DMS79 (cell line): ENCODE measurements at regions not wholly inside any gene's neighbourhood (a gene's known extent, or its start where the extent isn't known, plus 50 kb on each side); places are given as distances from the start of the nearest gene placed in this dataset.

Experiments used
- DNase-seq: peaks from one replicate; lab custom pipeline; 2025; lab: John Stamatoyannopoulos, UW

DNA sequence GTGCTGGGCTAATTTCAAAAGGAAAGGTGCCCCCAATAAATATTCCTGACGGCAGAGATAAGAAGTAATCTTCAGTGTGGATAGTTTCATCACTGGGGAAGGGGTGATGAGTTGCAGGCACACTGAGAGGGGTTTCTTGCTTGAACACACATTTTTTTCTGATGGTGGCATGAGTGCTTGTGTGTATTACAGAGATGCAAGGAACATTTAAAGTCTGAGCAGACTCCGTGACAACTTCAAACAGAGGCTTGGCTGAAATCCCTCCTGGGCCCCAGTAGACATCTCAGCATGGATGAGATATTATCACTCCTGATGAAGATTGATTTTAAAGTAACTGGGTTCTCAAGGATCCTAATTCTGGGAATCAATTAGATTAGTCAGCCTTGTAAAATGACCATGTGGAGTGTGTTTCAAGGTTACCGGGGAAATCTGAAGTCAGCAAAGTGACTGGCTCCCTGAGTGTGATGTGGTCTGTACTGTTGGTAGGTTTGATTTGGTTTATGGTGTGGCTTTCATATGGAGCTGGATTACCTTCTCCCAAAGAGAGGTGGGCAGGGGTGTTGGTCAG is 435.8 kb upstream of the EEF2KMT start:
- no peak for DNase-seq

GRCh38 chr16:5527817-5528216 is 430.2 kb upstream of the EEF2KMT start:
- peak; percentile 41 for DNase-seq

- no peak for DNase-seq
Observed at GRCh38 chr16:5526826-5527225, 429.2 kb upstream of the EEF2KMT start.

DNA sequence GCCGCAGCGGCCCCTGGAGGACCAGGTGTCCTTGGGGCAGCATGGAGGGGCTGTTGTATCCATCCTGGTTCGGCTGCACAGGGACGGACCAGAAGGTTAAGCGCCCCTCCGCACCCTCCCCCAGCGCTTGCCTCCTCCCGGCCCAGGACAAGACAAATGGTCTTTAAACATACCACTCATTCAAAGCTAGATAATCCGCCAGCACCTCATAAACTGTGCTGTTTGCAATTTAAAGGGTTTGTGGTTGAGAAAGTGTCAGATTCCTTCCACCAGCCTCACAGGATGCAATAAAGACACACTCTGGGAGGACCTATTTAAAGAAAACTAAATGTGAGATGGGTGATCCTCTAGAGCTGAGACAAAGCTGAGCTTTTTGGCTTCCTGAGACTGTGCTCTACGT is 426.2 kb upstream of the EEF2KMT start:
- DNase-seq, result no peak

GRCh38 chr16:5516115-5516514 is 418.5 kb upstream of the EEF2KMT start:
- DNase-seq, result no peak

GRCh38 chr16:5512014-5512413 is 414.4 kb upstream of the EEF2KMT start:
- no peak for DNase-seq

DNA sequence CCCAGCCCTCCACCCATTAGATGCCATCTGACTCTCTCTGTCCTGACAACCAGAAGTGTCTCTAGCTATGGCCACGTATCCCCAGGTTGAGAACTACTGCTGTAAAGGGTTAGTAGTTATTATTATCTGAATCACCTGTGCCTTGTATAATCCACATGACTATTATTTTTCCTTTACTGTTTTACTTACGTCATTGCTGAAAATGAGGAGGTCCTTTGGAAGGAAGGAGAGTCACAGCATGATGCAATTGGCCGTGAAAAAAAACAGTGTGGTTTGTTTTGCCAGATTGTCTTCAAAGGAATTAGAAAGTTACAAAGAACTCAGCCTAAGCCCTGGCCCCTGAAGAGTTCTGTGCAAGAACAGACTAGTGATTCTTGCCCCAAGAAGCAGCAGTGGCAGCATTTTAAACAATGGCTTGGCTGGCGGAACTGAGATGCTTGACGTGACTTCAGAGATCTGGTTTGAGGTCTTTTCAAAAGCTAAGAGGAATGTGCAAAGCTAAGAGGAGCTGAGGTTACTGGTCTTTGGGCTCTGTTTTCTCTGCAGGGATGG is 413.3 kb upstream of the EEF2KMT start:
- peak; percentile 48 for DNase-seq

- no peak for DNase-seq
Observed at GRCh38 chr16:5509794-5510193, 412.2 kb upstream of the EEF2KMT start.

- DNase-seq, result no peak
Observed at GRCh38 chr16:5509336-5509735, 411.7 kb upstream of the EEF2KMT start.

DNA sequence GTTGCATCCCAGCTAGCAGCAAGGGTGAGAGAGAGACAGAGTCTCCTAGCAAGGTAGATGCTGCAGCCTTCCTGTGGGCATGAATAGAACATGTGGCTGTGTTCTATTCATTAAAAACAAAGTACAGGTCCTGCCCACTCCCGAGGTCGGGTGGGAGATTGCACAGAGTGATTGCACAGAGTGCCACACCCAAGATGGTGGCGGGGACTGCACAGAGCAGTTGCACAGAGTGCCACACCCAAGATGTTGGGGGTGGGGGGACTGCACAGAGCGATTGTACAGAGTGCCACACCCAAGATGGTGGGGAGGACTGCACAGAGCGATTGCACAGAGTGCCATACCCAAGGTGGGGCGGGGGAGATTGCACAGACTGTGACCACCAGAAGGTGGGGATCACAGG is 410.8 kb upstream of the EEF2KMT start:
- no peak for DNase-seq

DNA sequence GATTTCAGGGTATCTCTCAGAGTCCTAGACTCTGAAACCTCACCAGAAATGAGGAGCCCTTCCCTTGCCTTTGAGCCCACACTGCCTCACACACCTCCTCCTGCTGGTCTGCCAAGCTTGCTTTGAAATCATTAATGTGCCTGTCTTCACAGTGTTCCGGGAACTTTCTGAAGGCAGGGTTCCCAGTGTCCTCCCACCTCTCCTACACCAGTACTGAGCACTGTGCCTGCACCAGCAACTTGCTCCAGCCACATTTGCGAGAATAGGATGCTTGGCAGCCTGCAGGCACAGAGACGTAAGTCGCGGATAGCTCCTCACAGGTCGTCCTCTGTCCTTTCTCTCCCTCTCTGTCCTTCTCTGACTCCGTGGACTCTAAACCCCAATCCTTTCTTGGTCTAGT is 408.4 kb upstream of the EEF2KMT start:
- no peak for DNase-seq

DNA sequence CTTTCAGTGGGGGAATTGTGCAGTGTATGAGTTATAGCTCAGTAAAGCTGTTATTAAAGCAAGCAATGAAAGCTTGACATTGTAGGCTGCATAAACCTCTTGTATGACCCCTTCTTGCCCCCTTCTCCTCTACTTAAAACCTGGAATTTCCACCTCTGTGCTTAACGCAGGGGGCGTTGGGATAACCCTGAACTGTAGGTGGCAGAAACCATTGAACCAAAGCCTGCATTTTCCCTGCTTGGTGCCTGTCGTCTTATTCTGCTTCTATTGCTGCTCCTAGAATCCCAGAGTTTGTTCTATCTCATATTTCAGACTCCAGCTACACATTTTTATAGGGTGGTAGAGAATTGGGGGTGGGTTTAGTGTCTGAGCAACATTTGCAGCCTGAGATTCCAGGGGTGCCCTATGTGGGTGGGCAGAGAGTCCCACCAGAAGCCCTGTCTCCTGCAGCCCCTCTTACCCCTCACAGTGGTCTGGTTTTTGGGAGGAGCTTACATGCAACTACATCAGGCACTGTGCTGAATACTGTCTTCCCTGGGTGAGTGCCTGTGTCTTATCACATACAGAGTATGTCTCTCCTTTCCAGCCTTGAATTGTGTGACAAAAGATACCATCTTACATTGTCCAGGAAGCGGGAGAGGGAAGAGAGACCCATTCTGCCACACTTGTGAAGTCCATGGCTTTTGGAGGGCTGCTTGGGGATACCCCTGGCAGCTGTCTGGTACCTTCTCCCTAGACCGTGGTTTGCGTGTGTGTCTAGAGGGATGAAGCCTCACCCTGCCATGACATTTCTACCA is 407.7 kb upstream of the EEF2KMT start:
- no peak for DNase-seq

DNA sequence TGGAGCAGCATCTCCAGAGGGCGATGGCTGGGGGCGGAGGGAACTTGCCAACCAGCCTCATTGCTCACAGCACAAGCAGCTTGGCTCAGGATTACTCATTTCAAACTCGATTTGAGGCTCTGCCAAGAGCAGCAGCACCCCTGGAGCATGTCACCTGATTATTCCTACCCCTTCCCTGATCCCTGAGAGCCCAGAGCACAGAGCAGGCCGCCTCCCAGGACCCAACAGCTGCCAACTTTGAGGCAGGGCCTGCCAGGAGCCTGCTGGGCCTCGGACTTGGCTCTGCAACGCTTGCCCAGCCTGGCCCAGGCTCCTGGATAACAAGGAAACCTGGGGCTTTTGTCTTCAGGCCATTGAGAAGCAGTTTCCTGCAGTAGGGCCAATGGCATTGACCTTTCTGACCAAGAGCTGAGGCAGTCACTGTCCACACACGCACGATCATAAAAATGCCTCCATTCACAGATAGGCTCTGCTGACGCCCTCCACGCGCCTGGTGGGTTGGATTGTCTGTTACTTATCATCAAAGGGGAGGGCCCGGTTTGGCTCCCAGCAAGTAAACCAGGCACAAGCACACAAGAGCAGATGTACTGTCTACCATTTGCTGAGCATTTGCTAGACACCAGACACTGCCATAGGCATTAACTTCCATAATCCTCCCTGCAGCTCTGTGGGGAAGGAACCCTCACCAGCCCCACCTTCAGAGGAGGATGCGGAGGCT is 406.6 kb upstream of the EEF2KMT start:
- DNase-seq, result peak; percentile 88

- DNase-seq, result no peak
Observed at GRCh38 chr16:5502944-5503343, 405.3 kb upstream of the EEF2KMT start.

DNA sequence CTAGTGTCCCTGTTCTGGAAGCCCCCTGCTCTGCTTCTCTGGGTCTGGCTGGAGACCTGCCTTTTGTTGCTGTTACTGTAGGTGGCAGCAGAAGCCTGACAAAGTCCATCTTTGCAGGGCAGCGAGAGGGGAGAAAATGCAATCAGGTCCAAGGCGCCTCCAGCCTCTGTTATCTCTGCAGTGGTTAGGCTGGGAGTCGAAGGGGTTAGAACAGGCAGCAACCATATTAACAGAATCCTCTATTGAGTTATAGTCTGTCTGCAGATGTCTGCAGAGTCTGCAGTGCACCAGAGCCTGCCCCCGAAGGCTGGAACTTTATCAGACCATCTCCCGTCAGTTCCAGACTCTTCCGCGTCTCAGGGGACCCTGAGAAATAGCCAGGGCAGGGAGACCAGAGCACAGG is 404.9 kb upstream of the EEF2KMT start:
- peak; percentile 35 for DNase-seq

DNA sequence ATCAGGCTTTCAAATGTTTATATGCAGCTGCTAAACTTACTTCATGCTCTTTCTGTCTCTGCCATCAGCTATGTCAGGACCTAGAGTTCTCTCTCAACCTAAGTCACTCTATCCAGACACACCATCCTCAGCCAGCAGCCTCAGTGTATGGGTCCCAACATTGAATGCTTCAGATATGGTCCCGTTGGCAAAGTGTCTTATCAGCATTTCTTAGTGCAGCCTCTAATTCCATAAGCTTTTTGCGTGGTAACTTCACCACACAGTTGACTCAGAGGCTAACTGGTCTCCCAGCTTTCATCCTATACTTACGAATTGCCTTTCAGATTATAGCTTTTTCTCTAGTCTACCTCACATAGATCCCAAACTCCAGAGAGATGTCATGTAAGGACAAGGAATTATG is 402.9 kb upstream of the EEF2KMT start:
- no peak for DNase-seq

DNA sequence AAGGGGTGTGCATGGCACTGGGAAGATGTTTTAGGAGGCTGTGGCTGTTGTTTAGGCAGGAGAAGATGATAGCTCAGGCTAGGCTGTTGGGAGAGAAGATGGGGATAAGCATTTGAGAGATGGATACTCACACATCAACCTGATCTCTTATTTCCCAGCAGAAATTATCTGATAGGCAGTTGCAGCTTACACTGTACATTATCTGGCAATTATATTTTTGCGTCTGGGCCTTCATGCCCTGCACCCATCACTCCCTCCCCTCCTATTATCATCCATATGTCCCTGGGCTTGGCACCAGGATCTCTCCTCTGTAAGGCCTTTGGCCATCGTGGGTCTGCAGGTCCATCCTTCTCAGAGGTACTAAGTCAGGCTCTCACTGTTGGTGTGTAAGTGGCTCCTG is 401.0 kb upstream of the EEF2KMT start:
- no peak for DNase-seq

DNA sequence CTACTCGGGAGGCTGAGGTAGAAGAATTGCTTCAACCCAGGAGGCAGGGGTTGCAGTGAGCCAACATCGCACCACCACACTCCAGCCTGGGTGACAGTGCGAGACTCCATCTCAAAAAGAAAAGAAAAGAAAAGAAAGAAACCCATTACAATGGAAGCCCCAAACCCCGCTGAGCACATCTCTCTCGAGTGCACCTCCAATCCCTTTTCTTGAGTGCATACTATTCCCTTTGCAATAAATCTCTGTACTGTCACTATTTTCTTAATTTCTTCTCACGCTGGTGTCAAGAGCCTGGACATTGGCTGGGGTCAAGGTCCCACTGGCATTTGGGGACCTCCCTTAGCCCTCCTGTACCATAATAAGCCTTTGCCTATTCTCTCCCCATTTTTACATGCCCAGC is 398.4 kb upstream of the EEF2KMT start:
- no peak for DNase-seq

- peak; percentile 15 for DNase-seq
Observed at GRCh38 chr16:5490499-5490898, 392.9 kb upstream of the EEF2KMT start.

GRCh38 chr16:5488581-5488980 is 391.0 kb upstream of the EEF2KMT start:
- DNase-seq, result no peak

DNA sequence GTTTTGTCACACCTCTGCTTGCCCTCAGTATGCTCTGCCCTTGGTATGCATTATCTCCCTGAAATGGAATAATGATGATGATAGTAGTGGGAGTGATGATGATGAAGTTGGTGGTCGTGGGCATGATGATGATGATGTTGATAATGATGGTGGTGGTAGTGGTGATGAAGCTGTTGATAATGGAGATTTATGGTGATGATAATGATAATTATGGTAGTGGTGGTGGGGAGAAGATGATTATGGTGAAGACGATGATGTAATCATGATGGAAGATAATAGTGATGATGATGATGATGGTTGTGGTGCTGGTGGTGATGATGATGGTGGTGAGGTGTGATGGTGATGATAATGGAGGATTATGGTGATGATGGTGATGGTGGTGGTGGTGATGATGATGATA is 390.1 kb upstream of the EEF2KMT start:
- DNase-seq, result no peak

DNA sequence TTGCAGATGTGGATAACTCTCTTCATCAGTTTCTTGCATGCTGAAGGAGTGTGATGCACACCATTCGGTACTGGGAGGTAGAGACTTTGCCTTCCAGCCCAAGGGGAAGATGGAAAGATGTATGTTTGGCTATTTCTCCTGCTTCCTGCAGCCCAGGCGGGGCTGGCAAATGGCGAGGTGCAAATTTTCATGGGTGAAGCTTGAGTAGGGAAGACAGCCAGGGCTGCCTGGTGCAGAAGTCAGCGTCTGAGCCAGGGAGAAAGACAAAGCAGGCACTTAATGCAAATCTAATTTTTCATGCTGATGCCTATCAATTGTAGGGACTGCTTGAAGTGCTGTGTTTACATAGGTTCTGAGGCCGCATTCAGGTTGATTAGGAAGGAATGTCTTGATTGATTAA is 384.7 kb upstream of the EEF2KMT start:
- DNase-seq, result no peak
